ENCODE measurements at regions not wholly inside any gene's neighbourhood (a gene's known extent, or its start where the extent isn't known, plus 50 kb on each side); places are given as distances from the start of the nearest gene placed in this dataset.

DNA sequence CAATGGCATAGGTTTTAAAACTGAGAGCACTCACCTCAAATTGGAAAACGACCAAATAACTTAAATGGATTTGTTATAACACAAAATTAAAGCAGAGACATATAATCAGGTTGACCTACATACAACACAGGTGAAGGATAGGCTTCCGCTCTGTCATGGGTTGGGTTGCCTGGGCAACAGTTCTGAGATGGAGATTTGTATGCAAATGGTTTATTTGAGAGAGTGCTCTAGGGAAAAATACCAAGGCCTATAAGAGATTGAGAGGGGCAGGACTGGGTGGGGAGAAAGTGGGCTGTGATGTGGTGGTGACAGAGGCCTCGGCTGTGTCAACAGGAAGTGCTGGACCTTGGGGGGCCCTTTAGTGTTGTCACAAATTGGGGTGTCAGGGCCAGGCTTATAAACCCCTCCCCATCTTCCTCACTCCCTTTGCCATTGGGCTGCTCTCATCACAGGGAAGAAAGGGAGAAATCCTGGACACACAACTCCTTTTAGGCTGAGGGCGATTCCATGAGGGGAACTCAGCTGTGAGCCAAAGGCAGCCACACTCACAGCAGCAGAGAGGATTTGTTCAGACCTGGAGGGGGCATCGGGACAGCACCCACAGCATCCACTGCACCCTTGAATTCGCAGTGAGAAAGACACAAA is 105.4 kb upstream of the LYZL1 start:
- no peak for DNase-seq

GRCh38 chr10:29184205-29185000 is 104.5 kb upstream of the LYZL1 start:
- DNase-seq = no peak

- no peak for DNase-seq
These were observed 103.8 kb upstream of the LYZL1 start for GRCh38 chr10:29185050-29185449.

GRCh38 chr10:29186221-29186620 is 102.6 kb upstream of the LYZL1 start:
- DNase-seq = no peak

DNA sequence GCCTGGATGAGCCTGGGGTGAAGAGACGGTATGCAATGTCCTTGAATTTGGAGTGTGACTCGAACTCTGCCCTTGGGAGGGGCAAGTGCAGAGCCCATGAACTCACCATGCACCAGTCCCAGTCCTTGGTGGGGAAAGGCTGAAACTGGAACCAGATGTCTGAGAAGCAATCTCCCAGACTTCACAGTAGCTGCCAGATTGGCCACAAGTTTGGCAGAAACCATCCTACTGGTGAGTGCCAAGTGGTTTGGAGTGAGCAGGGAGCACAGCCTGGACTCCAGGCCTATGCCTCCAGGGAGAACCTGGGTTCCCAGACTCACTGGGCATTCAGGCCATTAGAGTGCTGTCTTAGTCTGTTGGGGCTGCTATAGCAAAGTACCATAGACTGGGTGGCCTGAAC is 99.6 kb upstream of the LYZL1 start:
- no peak for DNase-seq

GRCh38 chr10:29191674-29192073 is 97.2 kb upstream of the LYZL1 start:
- no peak for DNase-seq

- no peak for DNase-seq
These were observed 89.5 kb upstream of the LYZL1 start for GRCh38 chr10:29199339-29199738.

DNA sequence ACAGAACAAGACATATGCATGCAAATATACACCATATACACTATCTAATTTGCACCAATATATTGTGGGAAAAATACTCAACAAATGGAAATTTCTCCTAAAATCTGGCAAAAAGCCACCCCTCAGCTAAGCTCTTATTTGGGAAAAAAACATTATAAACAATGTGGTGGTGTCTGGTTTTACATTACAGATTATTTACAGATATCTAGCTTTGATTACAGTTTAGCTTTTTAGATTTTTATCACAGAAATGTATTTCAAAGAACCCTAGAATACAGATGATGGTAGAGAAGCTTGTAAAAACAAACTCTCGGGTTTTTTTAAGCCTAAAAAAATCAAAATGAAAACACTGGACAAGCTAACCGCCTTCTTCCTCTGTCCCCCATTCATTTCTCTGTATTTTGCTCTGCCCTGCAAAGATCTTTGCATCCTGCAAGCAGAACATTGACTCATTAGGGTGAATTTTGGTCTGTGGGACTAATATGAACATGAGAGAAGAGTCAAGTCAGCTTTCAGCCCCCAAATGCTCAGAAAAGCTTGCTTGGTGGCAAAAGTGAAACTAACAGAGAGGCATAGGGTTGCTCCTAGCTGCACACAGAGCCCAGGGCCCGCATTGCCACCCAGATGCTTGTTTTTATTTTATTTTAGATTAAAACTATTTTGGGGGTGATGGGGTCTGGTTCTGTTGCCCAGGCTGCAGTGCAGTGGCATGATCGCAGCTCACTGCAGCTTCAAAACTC is 88.8 kb upstream of the LYZL1 start:
- DNase-seq = no peak

- no peak for DNase-seq
These were observed 86.4 kb upstream of the LYZL1 start for GRCh38 chr10:29202386-29202940.

GRCh38 chr10:29203432-29203831 is 85.4 kb upstream of the LYZL1 start:
- DNase-seq = no peak

GRCh38 chr10:29204070-29204800 is 84.6 kb upstream of the LYZL1 start:
- DNase-seq = no peak

- no peak for DNase-seq
These were observed 83.1 kb upstream of the LYZL1 start for GRCh38 chr10:29205787-29206186.

GRCh38 chr10:29208845-29209244 is 80.0 kb upstream of the LYZL1 start:
- no peak for DNase-seq

- no peak for DNase-seq
These were observed 79.0 kb upstream of the LYZL1 start for GRCh38 chr10:29209830-29210229.

- DNase-seq = no peak
These were observed 78.5 kb upstream of the LYZL1 start for GRCh38 chr10:29210266-29210868.

GRCh38 chr10:29212597-29212996 is 76.3 kb upstream of the LYZL1 start:
- no peak for DNase-seq

- no peak for DNase-seq
These were observed 74.3 kb upstream of the LYZL1 start for GRCh38 chr10:29214551-29214950.

DNA sequence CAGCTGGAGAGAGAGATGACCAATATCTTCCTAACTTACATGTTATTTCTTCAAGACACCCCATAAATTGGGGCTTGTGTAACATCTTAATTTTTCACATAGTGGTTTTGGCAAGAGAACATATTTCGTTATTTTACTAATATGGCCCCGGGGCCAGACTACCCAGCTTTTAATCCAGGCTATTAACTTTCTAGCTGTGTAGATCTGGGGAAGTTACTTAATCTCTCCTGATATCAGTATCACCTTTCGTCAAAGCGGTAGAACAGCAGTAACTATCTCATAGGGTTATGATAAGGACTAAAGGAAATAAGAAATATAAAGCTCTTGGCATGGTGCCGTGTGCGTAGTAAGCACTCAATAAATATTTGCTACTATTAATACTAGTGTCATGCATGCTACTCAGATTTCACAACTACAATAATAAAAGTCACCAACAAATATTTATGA is 71.6 kb upstream of the LYZL1 start:
- no peak for DNase-seq

DNA sequence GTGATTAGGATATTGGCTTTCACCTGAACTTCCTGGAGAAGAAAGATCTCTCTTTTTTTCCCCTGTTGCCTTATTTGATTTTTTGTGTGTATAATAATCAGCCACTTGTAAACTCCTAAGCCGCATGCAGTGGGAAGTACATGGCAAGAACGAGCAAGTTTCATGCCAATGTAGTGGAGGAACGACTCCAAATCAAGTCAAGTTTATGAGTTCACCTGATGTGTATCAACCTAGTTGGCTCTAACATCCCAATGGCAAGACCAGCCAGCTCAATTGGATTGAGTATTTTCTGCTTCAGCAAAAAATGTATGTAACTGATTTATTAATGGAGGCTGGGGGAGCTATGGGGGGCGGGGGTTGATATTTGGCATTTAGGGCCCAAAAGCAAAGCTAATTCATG is 65.5 kb upstream of the LYZL1 start:
- DNase-seq = no peak

GRCh38 chr10:29224631-29225030 is 64.2 kb upstream of the LYZL1 start:
- DNase-seq = no peak

DNA sequence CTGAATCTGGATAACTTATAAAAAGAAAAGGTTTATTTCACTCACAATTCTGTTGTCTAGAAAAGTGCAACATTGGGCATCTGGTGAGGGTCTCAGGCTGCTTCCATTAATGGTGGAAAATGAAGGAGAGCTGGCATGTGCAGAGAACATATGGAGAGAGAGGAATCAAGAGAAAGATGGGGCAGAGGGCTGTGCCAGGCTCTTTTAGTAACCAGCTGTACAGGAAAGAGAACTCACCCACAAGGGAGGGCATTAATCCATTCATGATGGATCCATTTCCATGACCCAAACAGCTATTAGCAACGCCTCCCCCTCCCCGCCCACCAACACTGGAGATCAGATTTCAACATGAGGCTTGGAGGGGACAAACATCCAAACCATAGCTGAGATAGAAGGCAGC is 61.7 kb upstream of the LYZL1 start:
- no peak for DNase-seq

- no peak for DNase-seq
These were observed 60.3 kb upstream of the LYZL1 start for GRCh38 chr10:29228562-29228961.

All from activated CD8-positive, alpha-beta memory T cell treated with anti-CD3 and anti-CD28 coated beads, Interleukin-2, amount 50 U/mL, for 4 hours (primary cell).